ENCODE measurements at regions not wholly inside any gene's neighbourhood (a gene's known extent, or its start where the extent isn't known, plus 50 kb on each side); places are given as distances from the start of the nearest gene placed in this dataset.
"Not testable (repeated sequence)": the region's sequence is repeated elsewhere in the genome, so short reads cannot be mapped to it uniquely, and the experiment has no call there.

DNA sequence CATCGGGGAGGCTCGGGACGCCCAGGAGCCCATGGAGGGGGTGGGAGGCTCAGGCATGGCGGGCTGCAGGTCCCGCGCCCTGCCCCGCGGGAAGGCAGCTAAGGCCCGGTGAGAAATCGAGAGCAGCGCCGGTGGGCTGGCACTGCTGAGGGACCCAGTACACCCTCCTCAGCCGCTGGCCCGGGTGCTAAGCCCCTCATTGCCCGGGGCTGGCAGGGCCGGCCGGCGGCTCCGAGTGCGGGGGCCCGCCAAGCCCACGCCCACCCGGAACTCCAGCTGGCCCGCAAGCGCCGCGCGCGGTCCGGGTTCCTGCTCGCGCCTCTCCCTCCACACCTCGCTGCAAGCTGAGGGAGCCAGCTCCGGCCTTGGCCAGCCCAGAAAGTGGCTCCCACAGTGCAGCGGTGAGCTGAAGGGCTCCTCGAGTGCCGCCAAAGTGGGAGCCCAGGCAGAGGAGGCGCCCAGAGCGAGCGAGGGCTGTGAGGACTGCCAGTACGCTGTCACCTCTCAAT, 195.0 kb upstream of the PIK3R1 start:
- not testable (repeated sequence) for DNase-seq

DNA sequence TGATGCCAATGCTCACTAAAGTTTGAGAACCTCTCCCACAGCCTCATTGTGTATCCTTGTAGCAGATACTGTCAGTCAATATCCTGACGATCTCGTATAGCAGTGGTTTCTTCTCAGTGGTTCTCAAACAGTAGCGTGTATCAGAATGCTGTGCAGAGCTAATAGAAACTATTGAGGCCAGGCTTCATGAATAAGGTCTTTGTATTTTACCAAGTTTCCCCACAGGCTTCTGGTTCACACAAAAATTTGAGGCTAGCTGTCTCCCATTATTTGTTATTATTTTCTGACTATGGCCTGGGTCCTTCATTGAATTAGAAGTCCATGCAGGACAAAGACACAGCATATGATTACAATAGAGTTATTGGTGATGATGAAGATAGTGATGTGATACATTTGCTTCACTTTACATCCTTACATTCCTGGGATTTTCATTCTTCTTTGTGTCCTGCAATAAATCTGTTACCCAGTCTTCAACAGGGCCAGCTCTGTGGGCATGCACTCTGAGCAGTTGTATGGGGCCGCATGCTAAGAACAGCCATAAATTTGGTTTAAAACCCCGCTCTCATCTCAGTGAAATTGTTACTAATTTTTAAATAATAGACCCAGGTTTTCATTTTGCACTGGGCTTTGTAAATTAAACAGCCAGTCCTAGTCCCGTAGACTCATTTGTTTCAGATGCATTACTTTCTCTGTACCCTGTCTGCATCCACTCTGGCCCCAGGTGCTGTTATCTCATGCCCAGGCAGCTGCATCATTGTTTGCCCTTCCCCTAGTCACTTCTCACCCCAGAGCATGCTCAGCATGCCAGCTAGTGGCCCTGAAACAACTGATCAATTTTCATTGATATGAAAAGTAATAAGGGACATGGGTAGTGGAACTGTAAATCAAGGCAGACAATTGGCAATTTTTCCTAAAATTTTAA, 199.9 kb upstream of the PIK3R1 start:
- DNase-seq: no peak

DNA sequence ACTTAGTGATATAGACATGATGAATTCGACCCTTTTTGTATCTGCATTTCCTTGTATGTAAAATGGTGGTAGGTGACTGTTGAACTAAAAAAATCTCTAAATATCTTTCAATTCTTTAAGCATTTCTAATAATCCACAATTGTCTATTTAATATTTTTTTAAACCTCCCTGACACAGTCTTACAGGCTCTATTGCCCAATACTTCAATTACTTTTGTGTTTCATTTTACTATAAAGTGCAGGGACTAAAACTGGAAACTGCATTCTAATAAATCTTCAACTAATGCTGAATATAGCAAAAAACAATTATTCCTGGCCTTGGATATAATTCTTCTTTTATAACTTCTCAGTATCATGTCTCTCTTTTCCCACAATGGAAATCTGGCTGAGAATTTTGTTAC, 202.7 kb upstream of the PIK3R1 start:
- no peak for DNase-seq

DNA sequence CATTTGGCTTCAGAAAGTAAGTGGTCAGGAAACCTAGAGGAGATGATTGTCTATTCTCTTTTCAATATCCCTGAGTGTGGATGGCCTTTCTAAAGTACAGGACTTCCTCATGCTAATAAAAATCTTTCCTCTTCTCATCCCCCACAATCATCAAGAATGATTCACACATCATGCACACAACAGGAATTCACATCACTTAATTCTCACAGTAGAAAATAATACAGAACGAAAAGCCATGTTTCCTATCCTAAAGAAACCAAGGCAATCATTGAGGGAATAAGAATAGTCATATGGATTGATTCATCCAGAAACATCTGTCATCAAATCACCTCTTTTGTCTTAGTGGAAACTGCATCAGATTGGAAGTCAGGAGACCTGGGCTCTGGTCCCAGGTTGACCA, 203.1 kb upstream of the PIK3R1 start:
- DNase-seq: no peak

DNA sequence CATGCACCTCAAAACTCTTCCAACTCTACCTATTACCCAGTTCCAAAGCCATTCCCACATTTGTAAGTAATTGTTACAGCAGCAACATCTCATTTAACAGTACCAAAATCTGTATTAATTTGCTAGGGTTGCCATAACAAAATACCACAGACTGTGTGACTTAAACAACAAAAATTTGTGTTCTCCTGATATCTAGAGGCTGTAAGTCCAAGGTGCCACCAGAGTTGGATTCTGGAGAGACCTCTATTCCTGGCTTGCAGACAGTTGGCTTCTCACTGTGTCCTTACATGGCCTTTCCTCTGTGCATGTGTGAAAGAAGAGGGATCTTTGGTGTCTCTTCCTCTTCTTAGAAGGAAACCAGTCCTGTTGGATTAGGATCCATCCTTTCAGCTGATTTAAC, 203.8 kb upstream of the PIK3R1 start:
- no peak for DNase-seq

DNA sequence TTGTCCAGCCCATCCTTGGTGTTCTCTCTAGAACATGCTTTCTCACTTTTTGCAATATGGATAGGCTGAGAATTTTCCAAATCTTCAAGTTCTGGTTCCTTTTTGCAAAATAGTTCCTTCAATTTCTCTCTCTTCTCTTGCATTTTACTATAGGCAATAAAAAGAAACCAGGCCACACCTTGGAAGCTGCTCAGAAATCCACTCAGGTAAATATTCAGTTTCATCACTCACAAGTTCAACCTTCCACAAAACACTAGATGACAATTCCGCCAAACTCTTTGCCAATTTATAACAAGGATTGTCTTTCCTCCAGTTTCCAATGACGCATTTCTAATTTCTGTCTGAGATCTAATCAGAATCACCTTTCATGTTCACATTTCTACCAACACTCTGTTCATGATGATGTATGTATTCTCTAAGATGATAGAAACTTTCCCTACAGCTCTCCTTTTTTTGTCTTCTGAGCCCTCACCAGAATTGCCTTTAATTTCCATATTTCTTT, 204.2 kb upstream of the PIK3R1 start:
- no peak for DNase-seq

DNA sequence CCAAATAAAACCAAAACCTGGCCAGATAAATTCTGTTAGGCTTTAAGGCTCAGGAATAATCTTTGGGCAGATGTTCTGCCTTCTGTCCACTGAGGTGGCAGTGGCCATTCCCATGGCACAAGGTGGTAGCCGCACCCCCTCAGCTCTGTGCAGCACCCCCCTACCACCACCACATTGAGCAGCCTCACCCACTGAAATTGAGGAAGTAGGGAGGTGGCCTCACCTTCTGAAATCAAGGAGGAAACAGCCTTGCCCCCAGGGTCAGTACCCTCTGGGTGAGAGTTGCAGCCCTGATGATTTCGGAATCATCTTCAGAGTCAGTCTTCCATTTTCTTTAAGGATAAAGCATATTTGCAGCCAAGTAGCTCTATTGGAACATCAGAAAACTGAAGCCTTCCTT, 204.8 kb upstream of the PIK3R1 start:
- no peak for DNase-seq

DNA sequence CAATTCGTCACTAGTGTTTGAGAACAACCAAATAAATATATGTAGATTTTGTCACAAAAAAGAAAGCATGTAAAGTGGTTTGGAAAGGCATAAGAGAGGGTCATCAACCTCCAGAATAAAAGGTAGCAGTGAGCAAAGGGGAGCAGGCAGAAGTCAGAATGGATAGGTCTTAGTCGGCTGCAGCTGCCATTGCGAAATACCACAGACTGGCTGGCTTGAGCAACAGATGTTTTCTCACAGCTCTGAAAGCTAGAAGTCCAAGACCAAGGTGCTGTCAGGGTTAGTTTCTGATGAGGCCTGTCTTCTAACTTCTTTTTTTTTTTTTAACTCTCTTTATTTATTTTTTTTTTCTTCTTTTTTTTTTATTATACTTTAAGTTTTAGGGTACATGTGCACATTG, 208.1 kb upstream of the PIK3R1 start:
- DNase-seq: peak; percentile 2

DNA sequence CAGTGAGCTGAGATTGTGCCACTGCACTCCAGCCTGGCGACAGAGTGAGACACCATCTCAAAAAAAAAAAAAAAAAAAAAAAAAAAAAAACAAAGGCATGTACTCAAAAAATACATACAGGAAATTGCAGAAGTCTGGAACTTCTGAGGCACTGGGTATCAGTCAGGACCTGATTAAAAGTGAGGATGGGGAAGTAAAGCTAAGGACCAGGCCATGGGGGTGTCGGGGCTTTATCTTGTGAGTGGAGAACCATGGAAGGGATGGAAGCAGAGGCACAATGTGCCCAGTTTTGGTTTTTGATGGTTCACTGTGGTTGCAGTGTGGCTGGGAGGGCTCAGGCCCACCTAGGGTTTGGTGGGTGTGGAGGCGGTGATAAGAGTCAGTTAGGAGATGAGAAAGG, 212.7 kb upstream of the PIK3R1 start:
- no peak for DNase-seq

DNA sequence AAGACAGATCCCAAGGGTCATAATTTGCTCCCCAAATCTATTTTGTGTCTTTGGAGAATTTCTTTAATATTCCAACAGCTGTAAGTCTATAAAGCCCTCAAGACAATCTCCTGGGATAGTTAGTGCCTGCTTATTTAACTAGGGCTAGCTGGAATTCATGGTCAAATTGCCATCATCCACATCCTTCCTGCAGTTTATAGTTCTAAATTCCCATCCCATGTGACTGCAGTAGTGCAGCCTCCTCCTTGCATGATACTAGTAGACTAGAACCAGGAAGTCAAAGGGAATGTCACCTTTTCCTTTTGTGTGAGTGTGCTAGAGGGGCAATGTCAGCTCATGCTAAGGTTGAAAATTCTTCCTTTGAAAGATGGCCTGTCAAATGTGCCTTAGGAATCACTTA, 214.8 kb upstream of the PIK3R1 start:
- no peak for DNase-seq

DNA sequence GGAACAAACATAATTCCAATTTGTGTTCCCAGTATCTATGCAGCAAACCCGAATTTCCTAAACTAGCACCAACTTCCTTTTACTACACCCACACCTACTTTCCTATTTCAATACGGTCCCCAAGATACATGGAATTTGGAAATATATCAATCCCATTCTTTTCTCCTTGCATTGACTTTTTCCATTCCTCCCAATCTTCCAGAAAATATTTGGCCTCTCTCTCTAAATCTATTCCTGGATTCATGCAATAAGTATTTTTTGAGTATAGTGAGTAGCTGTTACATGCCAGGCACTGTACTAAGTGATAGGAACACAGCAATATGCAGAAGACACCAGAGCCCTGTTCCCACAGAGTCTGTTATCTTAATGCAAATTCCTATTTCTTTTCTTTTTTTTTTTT, 216.2 kb upstream of the PIK3R1 start:
- DNase-seq: no peak

DNA sequence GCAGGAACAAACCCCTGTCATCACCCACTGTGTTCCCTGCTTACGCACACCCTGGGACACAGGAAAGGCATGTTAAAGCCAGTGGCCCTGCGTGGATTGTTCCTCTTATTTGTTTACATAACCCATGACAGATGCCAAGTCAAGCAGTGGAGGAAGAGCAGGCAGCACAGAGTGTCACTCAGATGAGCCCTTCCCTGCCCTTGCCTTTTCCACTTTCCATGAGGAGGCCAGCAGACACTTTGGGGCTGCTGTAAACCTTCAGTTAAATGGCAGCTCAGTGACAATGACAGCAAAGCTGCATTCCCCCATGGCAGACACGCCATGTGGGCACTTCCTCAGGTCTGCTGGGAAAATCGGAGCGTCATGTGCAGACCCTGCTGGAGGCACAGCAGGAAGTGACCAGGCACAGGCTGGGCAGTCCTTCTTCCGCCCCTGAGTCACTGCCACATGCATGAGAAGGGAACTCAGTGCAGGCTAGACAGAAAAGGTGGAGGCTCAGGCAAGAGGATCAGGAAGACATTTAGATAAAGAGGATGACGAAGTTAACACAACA, 216.8 kb upstream of the PIK3R1 start:
- no peak for DNase-seq

DNA sequence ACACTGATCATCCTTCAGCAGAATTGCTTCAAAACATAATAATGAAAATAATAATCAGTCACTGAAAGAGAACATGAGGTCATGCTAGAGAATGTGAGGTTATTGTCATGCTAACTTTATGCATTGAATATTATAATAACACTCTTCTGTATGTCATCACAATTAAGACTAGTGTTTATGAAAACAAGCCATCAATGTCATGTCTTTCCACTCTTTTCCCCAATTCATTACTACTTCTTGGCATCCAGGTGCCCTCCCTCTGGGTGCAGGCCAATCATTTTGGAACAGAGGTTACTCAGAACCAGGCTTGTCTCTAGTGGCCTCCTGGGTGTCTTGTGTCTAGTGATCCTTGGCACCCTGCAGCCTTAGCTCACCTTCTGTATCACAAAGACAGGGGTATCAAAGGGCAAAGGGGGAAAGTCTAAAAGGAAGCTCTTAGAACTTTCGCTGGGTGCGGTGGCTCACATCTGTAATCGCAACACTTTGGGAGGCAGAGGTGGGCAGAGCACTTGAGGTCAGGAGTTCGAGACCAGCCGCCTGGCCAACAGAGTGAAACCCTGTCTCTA, 217.6 kb upstream of the PIK3R1 start:
- no peak for DNase-seq

DNA sequence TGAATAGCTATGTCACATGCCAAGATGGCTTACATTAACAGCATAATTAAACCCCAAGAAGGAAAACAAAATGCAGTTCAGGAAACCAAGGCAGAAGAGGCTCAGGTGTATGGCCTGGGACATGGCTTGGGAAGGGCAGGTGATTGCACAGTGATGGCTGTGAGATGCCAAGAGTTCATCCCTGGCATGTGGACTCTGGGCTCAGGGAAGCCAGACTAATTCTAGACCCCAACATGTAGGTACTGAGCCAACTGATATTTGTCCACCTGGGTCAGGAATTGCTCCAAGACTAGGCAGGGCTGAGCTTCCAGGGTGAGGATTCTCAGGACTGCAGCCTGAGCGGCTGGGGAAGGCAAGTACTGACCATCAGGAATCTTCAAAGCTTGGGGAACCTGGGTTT, 218.4 kb upstream of the PIK3R1 start:
- no peak for DNase-seq

DNA sequence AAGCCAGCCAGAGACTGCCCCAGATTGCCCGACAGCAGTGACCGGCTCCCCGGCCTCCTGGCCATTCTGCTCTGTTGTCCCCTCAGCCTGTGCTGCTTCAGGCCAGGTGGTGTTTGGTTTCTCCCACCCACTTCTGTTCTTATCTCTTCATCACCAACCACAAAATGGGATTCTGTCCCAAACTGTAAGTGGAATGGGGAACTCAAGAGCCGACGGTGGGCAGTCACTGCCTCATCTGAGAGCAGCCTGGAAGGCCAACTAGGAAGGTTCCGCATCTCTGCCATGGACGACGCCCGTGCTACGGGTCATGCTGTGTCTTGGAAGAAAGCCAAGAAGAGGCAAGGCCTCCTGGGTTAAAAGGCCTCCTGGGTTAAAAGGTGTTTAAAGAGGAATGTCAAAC, 219.0 kb upstream of the PIK3R1 start:
- no peak for DNase-seq

DNA sequence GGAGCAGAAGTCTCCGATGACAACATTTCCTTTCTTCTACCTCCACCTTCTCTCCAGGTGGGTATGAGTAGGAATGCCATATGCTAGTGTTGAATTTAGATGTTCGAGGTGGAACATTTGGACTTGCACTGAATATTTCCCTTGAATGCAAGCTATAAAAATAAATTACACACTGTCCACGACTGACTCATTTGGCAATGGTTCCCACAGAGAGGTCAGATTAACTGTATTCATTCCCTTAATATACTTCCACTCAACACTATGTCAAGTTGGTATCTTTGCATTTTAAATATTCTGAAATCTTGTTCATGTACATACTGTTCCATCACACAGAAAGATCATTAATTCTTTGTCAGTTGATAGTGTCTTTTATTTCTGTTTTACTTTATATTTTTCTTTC, 222.6 kb upstream of the PIK3R1 start:
- no peak for DNase-seq

DNA sequence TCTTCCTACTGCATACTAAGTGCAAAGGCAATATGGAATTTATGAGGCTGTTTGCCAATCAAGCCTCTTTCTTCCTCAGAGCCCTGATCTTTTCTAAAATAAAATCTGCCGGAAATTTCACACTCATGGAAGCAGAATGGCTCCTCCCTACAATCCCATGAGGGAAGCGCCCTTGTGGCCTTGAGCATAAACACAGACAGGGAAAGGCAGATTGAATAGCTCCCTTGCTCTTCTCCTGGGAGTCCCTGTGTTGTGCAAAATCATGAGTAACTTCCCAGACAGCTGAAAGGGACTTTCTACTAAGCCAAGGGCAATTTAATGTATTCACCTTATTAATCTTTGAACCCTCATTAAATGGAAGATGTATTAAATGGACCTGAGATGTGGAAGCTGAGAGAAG, 226.1 kb upstream of the PIK3R1 start:
- no peak for DNase-seq

DNA sequence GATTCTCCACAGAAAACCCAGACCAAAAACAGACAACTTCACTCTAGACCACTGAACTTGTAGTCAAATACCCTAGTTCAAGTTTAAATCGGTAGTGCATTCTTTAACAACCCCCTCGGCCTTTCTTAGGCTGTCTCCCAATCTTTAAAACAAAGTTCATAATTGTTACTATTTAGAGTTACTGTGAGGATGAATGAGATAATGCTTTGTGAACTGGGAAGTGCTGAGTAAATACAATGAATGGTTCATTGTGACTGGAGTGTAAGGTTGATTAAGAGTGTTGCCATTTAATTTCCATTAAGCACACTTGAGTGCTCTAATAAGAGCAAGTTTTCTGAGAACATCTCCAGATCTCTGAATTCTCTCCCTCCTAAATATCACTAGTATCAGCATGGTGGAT, 228.8 kb upstream of the PIK3R1 start:
- no peak for DNase-seq

DNA sequence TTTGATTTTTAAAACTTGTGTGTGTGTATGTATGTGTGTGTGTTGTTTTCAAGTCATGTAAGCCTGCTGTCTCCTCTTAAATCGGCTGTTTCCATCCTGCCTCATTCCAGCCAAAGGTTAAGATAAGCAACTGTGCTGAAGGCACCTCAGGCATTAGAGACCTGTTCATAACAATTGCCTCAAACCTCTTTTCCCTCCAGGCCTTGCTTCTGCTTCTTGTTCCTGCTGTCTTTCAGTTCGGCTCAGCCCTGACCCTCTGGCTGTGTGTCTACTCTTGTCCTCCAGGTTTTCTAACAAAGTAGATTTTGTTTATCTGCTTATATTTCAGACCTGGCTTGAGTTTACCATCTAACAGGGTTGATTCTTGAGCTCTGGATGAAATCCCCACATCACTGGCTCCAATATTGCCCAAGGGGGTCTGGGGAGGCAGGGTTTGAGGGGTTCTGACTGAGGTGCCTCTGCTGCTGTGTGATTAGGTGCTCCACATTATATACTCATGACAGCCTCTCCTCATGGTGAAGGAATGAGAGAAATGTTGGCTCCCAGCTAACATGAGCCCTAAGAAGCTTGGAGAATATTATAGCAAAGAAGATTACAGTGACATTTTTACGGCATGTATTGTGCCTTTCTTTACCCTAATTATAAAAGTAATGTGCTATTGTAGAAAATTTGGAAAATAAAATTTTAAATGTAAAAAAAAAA, 229.7 kb upstream of the PIK3R1 start:
- DNase-seq: no peak

DNA sequence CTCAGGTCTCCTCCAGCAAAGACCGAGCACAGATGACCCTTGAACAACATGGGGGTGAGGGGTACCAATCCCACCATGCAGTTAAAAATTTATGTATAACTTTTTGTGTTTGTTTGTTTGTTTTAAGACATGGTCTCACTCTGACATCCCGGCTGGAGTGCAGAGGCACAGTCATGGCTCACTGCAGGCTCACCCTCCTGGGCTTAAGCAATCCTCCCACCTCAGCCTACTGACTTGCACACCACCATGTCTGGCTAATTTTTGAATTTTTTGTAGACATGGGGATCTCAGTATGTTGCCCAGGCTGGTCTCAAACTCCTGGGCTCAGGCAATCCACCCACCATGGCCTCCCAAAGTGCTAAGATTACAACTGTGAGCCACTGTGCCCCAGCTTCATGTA, 231.0 kb upstream of the PIK3R1 start:
- no peak for DNase-seq

DNA sequence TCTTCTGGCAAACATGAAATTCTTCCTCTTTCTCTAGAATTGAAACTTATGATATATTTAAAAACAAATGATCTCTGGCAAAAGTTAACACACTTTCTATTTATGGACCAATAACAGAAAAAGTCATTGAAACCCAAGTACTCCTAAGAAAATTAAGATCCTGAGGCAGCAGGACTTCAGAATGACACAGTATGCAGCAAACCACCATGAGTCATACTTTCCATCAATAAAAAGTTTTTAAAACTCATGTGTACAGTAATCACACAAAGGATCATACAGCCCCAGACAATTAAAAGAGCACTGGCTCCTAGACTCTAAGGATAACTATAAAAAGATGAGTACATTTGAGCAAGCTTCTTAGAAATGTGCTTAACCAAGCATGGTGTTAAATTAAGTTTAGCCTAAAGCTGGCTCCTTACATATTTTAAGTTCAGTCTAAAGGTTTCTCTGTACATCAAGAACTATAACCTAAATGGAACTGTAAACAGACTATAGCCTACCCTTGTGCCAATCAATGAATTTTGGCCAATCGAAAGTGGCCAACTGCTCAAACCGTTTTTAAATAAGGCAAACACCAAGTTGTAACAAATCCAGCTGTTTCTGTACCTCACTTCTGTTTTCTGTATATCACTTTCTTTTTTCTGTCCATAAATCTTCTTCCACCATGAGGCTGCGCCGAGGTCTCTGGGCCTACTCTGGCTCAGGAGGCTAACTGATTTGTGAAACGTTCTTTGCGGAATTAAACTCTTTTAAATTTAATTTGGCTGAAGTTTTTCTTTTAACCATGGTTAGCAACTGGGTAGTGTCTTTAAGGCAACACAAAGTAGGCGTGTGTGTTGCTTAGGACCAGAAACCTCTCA, 232.1 kb upstream of the PIK3R1 start:
- no peak for DNase-seq

DNA sequence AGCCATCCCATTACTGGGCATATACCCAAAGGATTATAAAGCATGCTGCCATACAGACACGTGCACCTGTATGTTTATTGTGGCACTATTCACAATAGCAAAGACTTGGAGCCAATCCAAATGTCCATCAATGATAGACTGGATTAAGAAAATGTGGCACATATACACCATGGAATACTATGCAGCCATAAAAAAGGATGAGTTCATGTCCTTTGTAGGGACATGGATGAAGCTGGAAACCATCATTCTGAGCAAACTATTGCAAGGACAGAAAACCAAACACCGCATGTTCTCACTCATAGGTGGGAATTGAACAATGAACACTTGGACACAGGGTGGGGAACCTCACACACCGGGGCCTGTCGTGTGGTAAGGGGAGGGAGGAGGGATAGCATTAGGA, 233.4 kb upstream of the PIK3R1 start:
- DNase-seq: not testable (repeated sequence)

All from CD4-positive, alpha-beta T cell treated with Interleukin-21 for 1 hour (primary cell).